NT2/D1 (cell line): ENCODE measurements at regions not wholly inside any gene's neighbourhood (a gene's known extent, or its start where the extent isn't known, plus 50 kb on each side); places are given as distances from the start of the nearest gene placed in this dataset.

Experiments used
- SUZ12 ChIP-seq: IDR thresholded peaks from 2 replicates; pipeline ENCODE4 v1.6.1; 2011; ENCODE audit not compliant: insufficient read length, insufficient read depth; ENCODE audit errors: extremely low read depth
- ZNF274 ChIP-seq: IDR thresholded peaks from 2 replicates; pipeline ENCODE4 v1.6.1; 2011; ENCODE audit warnings: mild to moderate bottlenecking, low read depth, low read length

DNA sequence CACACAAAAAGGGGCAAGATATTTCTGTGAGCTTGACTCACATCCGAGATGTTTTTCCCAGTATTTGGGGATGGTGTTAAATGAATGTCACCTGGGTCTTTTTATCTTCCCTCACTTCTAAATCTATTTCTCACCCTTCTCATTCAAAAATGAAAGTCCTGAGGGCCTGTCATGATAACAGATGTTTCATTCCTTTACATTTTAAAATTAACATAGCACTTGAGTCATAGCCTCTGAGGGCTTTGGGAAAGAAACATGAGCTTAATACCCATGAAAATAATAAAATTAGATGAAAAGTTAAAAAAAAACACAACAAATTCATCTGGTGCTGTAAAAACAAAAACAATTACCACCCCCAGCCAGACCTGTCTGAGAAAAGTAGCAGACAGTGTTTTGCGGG lies 226.7 kb downstream of the HNMT start:
- no peak for TF ChIP-seq ZNF274
- no peak for TF ChIP-seq SUZ12
